Glomerular visceral epithelial cell (primary cell): ENCODE measurements at regions not wholly inside any gene's neighbourhood (a gene's known extent, or its start where the extent isn't known, plus 50 kb on each side); places are given as distances from the start of the nearest gene placed in this dataset.

ENCODE experiments used
- DNase-seq: peaks from one replicate; pipeline ENCODE4 v3.0.0-alpha.2; 2016; ENCODE audit errors: extremely low spot score

DNA sequence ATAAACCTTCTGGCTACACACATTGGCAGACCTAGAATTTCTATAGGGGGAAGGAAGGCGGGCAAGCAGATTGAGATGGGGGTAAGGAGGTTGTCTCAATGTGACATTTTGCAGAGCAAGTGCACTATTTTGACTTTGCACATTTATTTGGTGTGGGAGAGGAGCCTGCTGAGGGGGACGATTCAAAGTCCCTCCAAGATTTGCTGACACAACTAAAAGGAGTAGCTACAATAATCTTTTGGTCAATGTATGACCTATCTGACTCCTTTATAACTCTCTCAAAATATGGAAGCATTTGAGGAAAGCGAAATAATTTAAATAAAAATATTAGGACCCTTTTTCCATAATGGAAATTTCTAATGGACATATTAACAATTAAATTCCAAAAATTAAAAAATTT is 274.9 kb upstream of the PPARGC1A start:
- no peak for DNase-seq

GRCh38 chr4:24164054-24164693 is 274.3 kb upstream of the PPARGC1A start:
- peak; percentile 6 for DNase-seq

DNA sequence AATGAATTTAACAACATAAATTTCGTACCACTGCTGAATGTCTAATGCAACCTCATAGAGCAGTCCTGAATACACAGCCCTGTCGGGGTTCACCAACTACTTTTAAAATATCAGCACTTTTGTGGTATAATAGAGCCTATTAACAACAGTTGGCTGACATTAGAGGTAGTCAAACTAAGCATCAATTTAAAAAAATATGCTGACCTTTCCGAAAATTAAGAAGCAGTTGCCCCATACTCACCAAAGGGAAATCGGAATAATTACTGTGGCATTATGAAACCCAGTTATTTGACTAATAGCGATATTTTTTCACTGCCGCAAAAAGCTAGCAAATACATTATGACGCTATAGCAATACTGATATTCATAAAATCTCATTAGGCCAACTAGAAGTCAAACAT is 273.5 kb upstream of the PPARGC1A start:
- no peak for DNase-seq

DNA sequence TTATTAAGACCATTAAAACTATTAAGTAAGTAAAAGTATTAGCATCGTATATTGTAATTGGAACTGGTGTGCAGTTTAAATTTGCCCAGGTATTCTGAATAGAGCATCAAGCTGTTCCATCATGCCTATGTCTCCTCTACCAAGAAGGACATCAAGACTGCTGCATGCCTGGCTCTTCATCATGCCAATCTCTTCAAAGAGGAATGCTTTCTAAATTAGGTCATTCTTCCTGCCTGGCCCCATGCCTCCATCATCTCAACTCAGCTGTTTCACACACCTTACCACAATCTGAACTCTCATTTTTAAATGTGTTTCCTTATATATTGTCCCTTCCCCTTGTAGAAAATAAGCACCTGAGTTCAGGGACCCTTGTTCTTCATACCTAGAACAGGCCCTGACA is 270.5 kb upstream of the PPARGC1A start:
- DNase-seq, result peak; percentile 13

GRCh38 chr4:24158031-24158430 is 268.2 kb upstream of the PPARGC1A start:
- DNase-seq, result no peak

- DNase-seq, result no peak
These were observed 260.2 kb upstream of the PPARGC1A start for GRCh38 chr4:24150034-24150433.

GRCh38 chr4:24146127-24146526 is 256.3 kb upstream of the PPARGC1A start:
- DNase-seq, result no peak

DNA sequence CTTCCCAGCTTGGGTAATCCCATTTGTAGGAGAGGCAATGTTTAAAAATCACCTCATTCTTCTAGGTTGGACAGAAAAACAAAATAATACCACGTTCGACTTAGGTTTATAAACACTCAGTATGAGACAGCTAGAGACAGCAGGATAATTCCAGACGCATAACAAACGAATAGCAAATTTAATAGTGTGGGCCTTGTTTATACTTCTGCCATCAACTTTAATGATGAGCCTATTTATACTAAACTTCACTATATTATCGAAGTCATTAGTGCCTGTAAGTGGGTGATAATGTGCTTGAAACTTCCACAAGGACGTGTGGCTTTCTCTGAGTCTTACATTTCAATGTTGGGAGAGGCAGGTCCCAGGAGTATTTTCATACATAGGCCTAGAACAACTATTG is 255.7 kb upstream of the PPARGC1A start:
- no peak for DNase-seq

GRCh38 chr4:24144381-24144780 is 254.5 kb upstream of the PPARGC1A start:
- no peak for DNase-seq

DNA sequence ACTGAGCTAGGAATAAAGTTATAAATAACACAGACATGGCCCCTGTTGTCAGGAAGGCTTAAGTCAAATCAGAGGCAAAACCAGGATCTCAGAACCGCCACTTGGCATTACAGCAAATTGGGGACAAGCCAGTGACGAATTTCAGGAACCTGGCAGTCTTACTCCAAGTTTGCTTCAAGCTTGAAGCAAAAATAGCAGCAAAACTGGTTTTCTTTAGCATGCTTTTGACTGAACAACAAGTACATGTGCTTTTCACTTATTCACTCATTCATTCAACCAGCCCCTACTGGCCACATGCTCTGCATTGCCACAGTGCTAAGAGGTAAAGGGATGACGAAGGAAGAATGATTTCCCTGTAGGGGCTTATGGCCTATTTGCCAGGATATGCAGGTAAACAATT is 253.9 kb upstream of the PPARGC1A start:
- no peak for DNase-seq

GRCh38 chr4:24141836-24142235 is 252.0 kb upstream of the PPARGC1A start:
- no peak for DNase-seq

DNA sequence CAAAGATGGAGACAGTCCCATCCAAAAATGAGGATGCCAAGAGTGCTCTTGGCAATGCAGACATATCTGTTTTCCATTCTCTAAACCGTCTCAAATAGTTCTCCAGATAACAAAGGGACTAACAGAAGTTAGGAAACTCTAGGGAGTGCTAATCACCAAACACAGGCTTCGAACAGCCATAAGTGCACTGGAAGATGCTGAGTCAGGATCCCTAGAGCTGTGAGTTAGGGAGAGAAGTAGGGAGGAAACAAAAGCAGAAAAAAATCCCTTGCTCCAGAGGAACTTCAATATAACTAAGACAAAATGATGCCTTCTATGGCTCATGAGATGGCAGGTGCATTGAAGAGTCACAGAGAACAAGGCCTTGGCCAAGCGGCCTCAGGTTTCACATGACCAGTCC is 251.0 kb upstream of the PPARGC1A start:
- no peak for DNase-seq

- no peak for DNase-seq
These were observed 248.1 kb upstream of the PPARGC1A start for GRCh38 chr4:24137671-24138601.

GRCh38 chr4:24131954-24132673 is 242.3 kb upstream of the PPARGC1A start:
- DNase-seq, result no peak

DNA sequence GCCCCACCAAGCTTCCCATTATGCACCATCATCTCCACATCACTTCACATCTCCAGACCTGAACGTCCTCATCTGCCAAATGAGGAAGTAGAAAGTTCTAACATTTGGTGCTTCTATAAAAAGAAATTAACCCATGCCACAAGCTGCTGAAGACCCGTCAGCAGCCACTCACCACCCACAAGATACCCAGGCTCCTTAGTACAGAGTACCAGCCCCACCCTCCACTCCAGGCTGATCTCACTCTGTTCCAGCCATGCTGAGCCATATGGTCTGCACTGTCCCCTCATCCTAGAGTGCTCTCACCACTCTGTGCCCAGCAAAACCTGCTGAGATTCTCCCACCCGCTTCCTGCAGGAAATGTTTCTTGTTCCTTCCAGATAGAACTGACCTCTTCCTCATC is 240.8 kb upstream of the PPARGC1A start:
- no peak for DNase-seq

DNA sequence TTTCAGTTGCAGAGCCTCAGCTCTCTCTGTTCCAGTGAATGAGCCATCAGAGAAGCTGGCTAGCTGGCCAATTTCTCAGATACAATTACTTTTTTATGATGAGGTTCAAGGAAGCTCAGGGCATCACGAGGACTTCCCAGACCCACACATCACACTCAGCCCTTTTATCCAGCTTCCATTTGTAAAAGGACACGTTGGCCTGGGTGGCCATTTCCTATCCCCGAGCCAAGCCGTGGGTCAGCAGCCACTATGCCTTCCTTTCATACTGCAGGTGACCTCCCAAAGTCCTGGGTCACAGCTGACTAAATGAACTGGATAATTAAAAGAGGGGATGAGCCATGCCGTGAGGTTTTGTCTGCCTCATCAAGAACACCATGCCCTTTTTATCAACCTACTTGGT is 236.9 kb upstream of the PPARGC1A start:
- no peak for DNase-seq

GRCh38 chr4:24121395-24122175 is 231.7 kb upstream of the PPARGC1A start:
- no peak for DNase-seq

GRCh38 chr4:24117975-24118374 is 228.1 kb upstream of the PPARGC1A start:
- DNase-seq, result no peak

- no peak for DNase-seq
These were observed 226.3 kb upstream of the PPARGC1A start for GRCh38 chr4:24116107-24116506.

GRCh38 chr4:24114919-24115500 is 225.2 kb upstream of the PPARGC1A start:
- no peak for DNase-seq

DNA sequence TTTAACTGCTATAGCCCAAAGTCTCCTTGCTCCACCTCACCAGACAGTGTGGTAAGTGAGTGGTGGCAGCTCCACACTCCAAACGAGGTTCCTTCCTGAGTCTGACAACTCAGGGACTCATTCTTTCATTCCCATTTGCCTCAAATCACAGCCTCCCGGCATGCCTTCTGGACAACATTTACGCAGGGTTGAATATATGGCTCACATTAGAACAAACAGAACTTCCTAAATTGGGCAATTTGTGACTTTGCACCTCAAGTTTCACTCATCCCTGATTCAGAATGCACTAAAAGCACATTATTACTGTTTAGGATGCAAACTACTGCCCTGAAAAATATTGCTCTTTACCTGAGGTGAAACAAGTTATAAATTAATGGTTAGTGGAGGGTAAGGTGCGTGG is 224.6 kb upstream of the PPARGC1A start:
- no peak for DNase-seq
